IMR-90 (cell line): ENCODE measurements at regions not wholly inside any gene's neighbourhood (a gene's known extent, or its start where the extent isn't known, plus 50 kb on each side); places are given as distances from the start of the nearest gene placed in this dataset.

Experiments
- CEBPB ChIP-seq: IDR thresholded peaks from 2 replicates; pipeline ENCODE4 v1.6.1; 2012; ENCODE audit warnings: low read depth, low read length, improper control_type of control experiment
- CTCF ChIP-seq: conservative IDR thresholded peaks from 2 replicates; pipeline ENCODE4 v1.5.1; 2012; ENCODE audit warnings: mild to moderate bottlenecking, low read depth, low read length, improper control_type of control experiment
- ELK1 ChIP-seq: fragments of 150-350 bp; IDR thresholded peaks from 2 replicates; pipeline ENCODE4 v1.6.1; 2016; ENCODE audit warnings: low read depth, mild to moderate bottlenecking, low read length, moderate library complexity, borderline replicate concordance
- FOS ChIP-seq: fragments of 150-350 bp; IDR thresholded peaks from 2 replicates; pipeline ENCODE4 v1.6.1; 2016; ENCODE audit warnings: low read depth, low read length
- MAFK ChIP-seq: IDR thresholded peaks from 2 replicates; pipeline ENCODE4 v1.6.1; 2012; ENCODE audit warnings: low read depth, low read length, improper control_type of control experiment
- MAZ ChIP-seq: IDR thresholded peaks from 2 replicates; pipeline ENCODE4 v1.6.1; 2012; ENCODE audit warnings: low read depth, mild to moderate bottlenecking, low read length, improper control_type of control experiment, moderate library complexity, borderline replicate concordance
- MXI1 ChIP-seq: IDR thresholded peaks from 2 replicates; pipeline ENCODE4 v1.6.1; 2012; ENCODE audit warnings: low read depth, mild to moderate bottlenecking, low read length, moderate library complexity, borderline replicate concordance
- POLR2A ChIP-seq: IDR thresholded peaks from 2 replicates; pipeline ENCODE4 v1.6.1; 2012; ENCODE audit warnings: mild to moderate bottlenecking, low read depth, low read length
- RAD21 ChIP-seq: IDR thresholded peaks from 2 replicates; pipeline ENCODE4 v1.6.1; 2012; ENCODE audit warnings: low read length, improper control_type of control experiment
- RFX5 ChIP-seq: IDR thresholded peaks from 2 replicates; pipeline ENCODE4 v1.8.0; 2012; ENCODE audit warnings: low read depth, mild to moderate bottlenecking, low read length, moderate library complexity
- SMC3 ChIP-seq: fragments of 150-350 bp; IDR thresholded peaks from 2 replicates; pipeline ENCODE4 v1.6.1; 2016; ENCODE audit warnings: low read depth, mild to moderate bottlenecking, antibody characterized with exemption, low read length, moderate library complexity
- USF2 ChIP-seq: fragments of 150-350 bp; IDR thresholded peaks from 2 replicates; pipeline ENCODE4 v1.6.1; 2017; ENCODE audit warnings: mild to moderate bottlenecking, antibody characterized with exemption, low read length, low read depth

GRCh38 chr6:12645941-12646340, 70.6 kb upstream of the PHACTR1 start:
- TF ChIP-seq MXI1 (no peak), POLR2A (no peak), CTCF (no peak), RAD21 (no peak), USF2 (no peak), MAFK (no peak), CEBPB (no peak), MAZ (no peak), FOS (no peak), ELK1 (no peak), RFX5 (no peak), SMC3 (no peak)
